GM12872 (cell line): ENCODE measurements at regions not wholly inside any gene's neighbourhood (a gene's known extent, or its start where the extent isn't known, plus 50 kb on each side); places are given as distances from the start of the nearest gene placed in this dataset.

Source experiments
- CTCF ChIP-seq: IDR thresholded peaks from 3 replicates; pipeline ENCODE4 v1.5.1; 2011; ENCODE audit warnings: low read depth, mild to moderate bottlenecking, low read length, moderate library complexity; ENCODE audit not compliant: insufficient read depth

- TF ChIP-seq CTCF: no peak
Observed at GRCh38 chr12:93322784-93323183, 54.9 kb upstream of the NUDT4 start.

- TF ChIP-seq CTCF: no peak
Observed at GRCh38 chr12:93323625-93324329, 53.9 kb upstream of the NUDT4 start.

GRCh38 chr12:93325855-93326254 is 51.9 kb upstream of the NUDT4 start:
- no peak for TF ChIP-seq CTCF
